ENCODE measurements at regions not wholly inside any gene's neighbourhood (a gene's known extent, or its start where the extent isn't known, plus 50 kb on each side); places are given as distances from the start of the nearest gene placed in this dataset.

GRCh38 chr13:97648171-97648880 is 214.4 kb downstream of the RAP2A start:
- no peak for TF ChIP-seq POLR2A (IDR thresholded peaks at IDR 0.05)
- no peak for TF ChIP-seq CTCF (IDR thresholded peaks at IDR 0.05)
